ENCODE measurements at regions not wholly inside any gene's neighbourhood (a gene's known extent, or its start where the extent isn't known, plus 50 kb on each side); places are given as distances from the start of the nearest gene placed in this dataset.

GRCh38 chr4:38357546-38357945 lies 306.5 kb upstream of the KLF3 start:
- dilution Hi-C loops (cut with HindIII; ENCODE audit: low sequenced_read_pairs, unreplicated experiment), result no loop called here
- Histone ChIP-seq H3K27ac (ENCODE audit: insufficient read depth, low read length) (no peak overlapping the region), H3K4me1 (ENCODE audit: control insufficient read depth, insufficient read depth, low read length) (no peaks in the 10 kb centered on the region), H2BK5ac (ENCODE audit: low read depth, low read length, poor library complexity, severe bottlenecking) (no peak overlapping the region), H2AFZ (replicated peaks; ENCODE audit: low read length, poor library complexity) (no peak overlapping the region), H3K9ac (ENCODE audit: low read depth, low read length) (no peak overlapping the region), H3K27me3 (ENCODE audit: control insufficient read depth, insufficient read depth, low read length) (peaks cover 3% of the 10 kb centered on the region; the same call in 1 of the 2 replicates), H3K4me3 (ENCODE audit: insufficient read depth, low read depth, low read length) (no peak overlapping the region), H4K91ac (ENCODE audit: insufficient read depth, low read depth, low read length) (no peak overlapping the region), H2BK120ac (ENCODE audit: low read depth, low read length) (no peak overlapping the region), H3K14ac (replicated peaks; ENCODE audit: low read depth, low read length) (no peak overlapping the region), H3K4ac (ENCODE audit: low read depth, low read length) (no peak overlapping the region), H4K20me1 (ENCODE audit: insufficient read depth, low read length) (no peaks in the 10 kb centered on the region), H4K8ac (ENCODE audit: low read depth in 2 of 2, low read length in 2 of 2) (no peak overlapping the region), H3K23ac (ENCODE audit: low read depth, low read length) (no peak overlapping the region), H2BK15ac (ENCODE audit: low read depth, low read length) (no peak overlapping the region), H3K79me1 (ENCODE audit: low read depth in 1 of 2, low read length in 2 of 2) (no peaks in the 10 kb centered on the region), H3K36me3 (ENCODE audit: control insufficient read depth, insufficient read depth, low read length) (no peaks in the 10 kb centered on the region), H2BK20ac (ENCODE audit: low read depth, low read length) (no peak overlapping the region), H3K9me1 (ENCODE audit: insufficient read depth, low read length) (no peaks in the 10 kb centered on the region), H2AK9ac (replicated peaks; ENCODE audit: low read depth, low read length, poor library complexity) (no peak overlapping the region), H3K9me3 (ENCODE audit: control insufficient read depth, insufficient read depth, low read length) (no peaks in the 10 kb centered on the region), H4K5ac (ENCODE audit: low read depth, low read length) (no peak overlapping the region), H3K56ac (ENCODE audit: extremely low read depth, insufficient read depth, low read length) (no peak overlapping the region), H3K18ac (ENCODE audit: low read depth, low read length) (no peak overlapping the region), H3K4me2 (ENCODE audit: low read depth, low read length) (no peak overlapping the region), H2AK5ac (ENCODE audit: low read depth, low read length) (no peak overlapping the region)
- ChIA-PET POLR2A (ENCODE audit: unreplicated experiment) (no interaction called here), CTCF (interaction anchor here (0.9 kb wide), 1 partner anchor 14 kb away, joined by 3 read pairs; no protein-coding TSS in a partner anchor)
- BruUV-seq (replicated peaks), result no TSS peak
- ATAC-seq (ENCODE audit: low read depth), result no peak
- no peak for TF ChIP-seq MXI1 (IDR thresholded peaks at IDR 0.05; ENCODE audit: borderline replicate concordance, low read depth, low read length)
- DNase-seq, result no peak
- intact Hi-C loops (cut with micrococcal nuclease), result no loop called here
- in situ Hi-C loops (cut with MboI; ENCODE audit: low sequenced_read_pairs), result no loop called here
- WGBS, 2 experiments (ENCODE audit: extremely low coverage in 2 of 2, insufficient read length in 1 of 2), result 100% methylated on average over 1 of the region's 6 CpGs; no CpG with 5 or more reads in 1 of the 2 experiments

Data from IMR-90 (cell line).